ENCODE measurements at regions not wholly inside any gene's neighbourhood (a gene's known extent, or its start where the extent isn't known, plus 50 kb on each side); places are given as distances from the start of the nearest gene placed in this dataset.

DNA sequence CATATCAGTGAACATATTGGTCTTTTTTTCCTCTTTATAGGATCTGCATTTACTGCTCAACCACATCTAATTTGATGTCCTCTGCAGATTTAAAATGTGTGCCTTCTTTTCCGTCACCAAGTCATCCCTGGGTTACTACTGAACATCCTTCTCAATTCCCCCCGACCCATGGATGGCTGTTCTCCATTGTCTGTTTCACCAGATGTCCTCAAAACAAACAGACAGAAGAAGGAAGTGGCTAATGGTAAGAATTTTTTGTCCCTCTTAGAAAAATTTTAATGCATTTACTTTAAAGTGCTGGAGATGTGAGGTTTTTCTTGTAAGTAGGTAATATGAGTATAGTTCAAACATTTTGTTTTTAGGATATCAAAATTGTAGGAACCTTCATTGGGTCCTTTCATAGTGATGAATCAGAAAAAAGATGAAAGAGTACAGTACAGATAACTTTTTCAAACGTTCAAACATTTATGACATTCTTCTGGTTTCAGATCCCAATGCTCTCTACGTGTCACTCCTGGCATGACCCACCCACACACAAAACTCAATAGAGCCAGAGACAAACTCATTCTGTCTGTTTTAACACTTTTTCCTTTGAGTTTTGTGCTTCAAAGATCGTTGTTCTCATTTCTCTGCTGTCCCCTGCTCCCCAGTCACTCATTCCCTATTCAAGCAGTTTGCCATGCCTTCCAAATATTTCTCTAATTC, 276.4 kb downstream of the PRL start:
- POLR2A ChIA-PET = no interaction called here
- Histone ChIP-seq H3K4me2 (ENCODE audit: insufficient read depth, low read length) (no peak overlapping the region), H3K9ac (replicated peaks; ENCODE audit: extremely low read depth, insufficient read depth, low read length) (no peak overlapping the region), H3K9me3 (replicated peaks; ENCODE audit: control insufficient read depth, insufficient read depth, low read length) (no peaks in the 10 kb centered on the region), H3K4me3 (replicated peaks in 1 of 3; ENCODE audit: insufficient read depth in 1 of 3, low read depth in 1 of 3, low read length in 3 of 3) (no peak overlapping the region), H4K20me1 (replicated peaks; ENCODE audit: control insufficient read depth, extremely low read depth, insufficient read depth, low read length) (no peaks in the 10 kb centered on the region), H3K36me3 (ENCODE audit: control insufficient read depth in 2 of 2, extremely low read depth in 1 of 2, insufficient read depth in 2 of 2, low read length in 2 of 2) (peaks cover 0 to 2% of the 10 kb centered on the region in 2 experiments), H2AFZ (ENCODE audit: low read depth, low read length) (no peak overlapping the region), H3K27me3 (ENCODE audit: control insufficient read depth in 2 of 2, insufficient read depth in 2 of 2, low read length in 2 of 2) (no peaks in the 10 kb centered on the region), H3K9me1 (replicated peaks; ENCODE audit: control insufficient read depth, extremely low read depth, insufficient read depth, low read length) (no peaks in the 10 kb centered on the region), H3K4me1 (ENCODE audit: control insufficient read depth, extremely low read depth, insufficient read depth, low read length) (peaks cover 6% of the 10 kb centered on the region), H3K79me2 (ENCODE audit: control insufficient read depth, insufficient read depth, low read length) (no peaks in the 10 kb centered on the region), H3K27ac (ENCODE audit: insufficient read depth, low read depth, low read length) (no peak overlapping the region)
- CTCF ChIA-PET = no interaction called here
- DNase-seq (ENCODE audit: low read depth, low spot score) (no peak), FAIRE-seq (no peak)
- intact Hi-C loops (cut with micrococcal nuclease) = loop anchor here (10.0 kb wide), 1 partner anchor 804 kb away; no protein-coding TSS in a partner anchor
- no TSS peak for BruUV-seq (replicated peaks)
- no peak for TF ChIP-seq POLR2AphosphoS5 (IDR thresholded peaks at IDR 0.05; ENCODE audit: insufficient read depth, low read depth, low read length)
- TF ChIP-seq EZH2 (IDR thresholded peaks at IDR 0.05; ENCODE audit: borderline replicate concordance, low read depth, low read length, severe bottlenecking) = no peak
- dilution Hi-C loops (cut with MboI; ENCODE audit: extremely low pct_ligation_motif_present, low sequenced_read_pairs) = no loop called here

DNA sequence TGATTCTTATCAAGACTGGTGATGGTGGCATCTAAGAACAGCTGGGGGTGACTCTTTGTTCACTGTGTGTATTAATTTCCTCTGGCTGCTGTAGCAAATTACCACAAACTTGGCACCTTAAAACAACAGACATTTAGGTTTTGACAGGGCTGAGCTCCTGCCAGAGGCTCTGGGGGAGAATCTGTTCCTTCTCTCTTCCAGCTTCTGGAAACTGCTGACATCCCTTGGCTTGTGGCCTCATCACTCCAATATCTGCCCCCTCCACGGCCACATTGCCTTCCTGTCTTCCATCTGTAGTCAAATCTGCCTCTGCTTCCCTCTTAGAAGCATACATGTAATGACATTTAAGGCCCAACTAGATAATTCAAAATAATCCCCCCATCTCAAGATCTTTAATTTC, 274.9 kb downstream of the PRL start:
- Histone ChIP-seq H2AFZ (ENCODE audit: low read depth, low read length) (no peak overlapping the region), H3K79me2 (ENCODE audit: control insufficient read depth, insufficient read depth, low read length) (no peaks in the 10 kb centered on the region), H3K9ac (replicated peaks; ENCODE audit: extremely low read depth, insufficient read depth, low read length) (no peak overlapping the region), H3K27ac (ENCODE audit: insufficient read depth, low read depth, low read length) (no peak overlapping the region), H3K27me3 (ENCODE audit: control insufficient read depth in 2 of 2, insufficient read depth in 2 of 2, low read length in 2 of 2) (no peaks in the 10 kb centered on the region), H3K4me3 (replicated peaks in 1 of 3; ENCODE audit: insufficient read depth in 1 of 3, low read depth in 1 of 3, low read length in 3 of 3) (no peak overlapping the region), H3K9me1 (replicated peaks; ENCODE audit: control insufficient read depth, extremely low read depth, insufficient read depth, low read length) (no peaks in the 10 kb centered on the region), H3K4me2 (ENCODE audit: insufficient read depth, low read length) (no peak overlapping the region), H3K36me3 (ENCODE audit: control insufficient read depth in 2 of 2, extremely low read depth in 1 of 2, insufficient read depth in 2 of 2, low read length in 2 of 2) (peaks cover 0 to 2% of the 10 kb centered on the region in 2 experiments), H3K9me3 (replicated peaks; ENCODE audit: control insufficient read depth, insufficient read depth, low read length) (no peaks in the 10 kb centered on the region), H3K4me1 (ENCODE audit: control insufficient read depth, extremely low read depth, insufficient read depth, low read length) (peaks cover 16% of the 10 kb centered on the region), H4K20me1 (replicated peaks; ENCODE audit: control insufficient read depth, extremely low read depth, insufficient read depth, low read length) (no peaks in the 10 kb centered on the region)
- BruUV-seq (replicated peaks) = no TSS peak
- TF ChIP-seq, protein P1, sequence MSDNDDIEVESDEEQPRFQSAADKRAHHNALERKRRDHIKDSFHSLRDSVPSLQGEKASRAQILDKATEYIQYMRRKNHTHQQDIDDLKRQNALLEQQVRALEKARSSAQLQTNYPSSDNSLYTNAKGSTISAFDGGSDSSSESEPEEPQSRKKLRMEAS (IDR thresholded peaks at IDR 0.05; ENCODE audit: insufficient read depth, insufficient read length) = no peak
- TF ChIP-seq POLR2A (IDR thresholded peaks at IDR 0.05; ENCODE audit: low read depth, low read length) = no peak
- FAIRE-seq (no peak), DNase-seq (ENCODE audit: low read depth, low spot score) (no peak)
- ChIA-PET CTCF (no interaction called here), POLR2A (no interaction called here)
- intact Hi-C loops (cut with micrococcal nuclease) = loop anchor here (10.0 kb wide), 1 partner anchor 803 kb away; no protein-coding TSS in a partner anchor
- dilution Hi-C loops (cut with MboI; ENCODE audit: extremely low pct_ligation_motif_present, low sequenced_read_pairs) = no loop called here

Data from endothelial cell of umbilical vein (primary cell).